ENCODE measurements at regions not wholly inside any gene's neighbourhood (a gene's known extent, or its start where the extent isn't known, plus 50 kb on each side); places are given as distances from the start of the nearest gene placed in this dataset.

DNA sequence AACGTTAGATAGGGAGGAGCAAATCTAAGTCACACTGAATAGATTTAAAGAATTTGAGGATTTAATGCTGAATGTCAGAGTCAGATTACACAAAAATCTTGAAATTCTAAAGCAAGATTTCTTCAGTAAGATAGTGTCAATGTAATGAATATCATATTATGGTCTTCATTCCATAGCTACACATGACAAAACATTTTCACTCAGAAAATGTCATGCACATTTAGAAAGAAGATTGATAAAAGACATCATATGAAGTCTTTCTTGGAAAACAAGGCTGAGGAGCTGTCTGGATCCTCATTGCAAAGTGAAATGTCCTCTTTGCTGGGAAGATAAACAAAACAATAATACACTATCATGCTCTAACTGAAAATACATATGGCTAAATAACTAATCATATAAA is 1006.9 kb downstream of the PCDH7 start:
- TF ChIP-seq ARNTL (CRISPR knock-in tag; IDR thresholded peaks at IDR 0.05; ENCODE audit: borderline replicate concordance, low read depth) (no peak), ESRRG (CRISPR knock-in tag; IDR thresholded peaks at IDR 0.05) (no peak), TOX (CRISPR knock-in tag; IDR thresholded peaks at IDR 0.05; ENCODE audit: borderline replicate concordance) (no peak), CSDC2 (CRISPR knock-in tag; IDR thresholded peaks at IDR 0.05) (no peak), ISL1 (CRISPR knock-in tag; IDR thresholded peaks at IDR 0.05) (no peak), BACH2 (CRISPR knock-in tag; IDR thresholded peaks at IDR 0.05; ENCODE audit: borderline replicate concordance) (no peak), PPARA (CRISPR knock-in tag; IDR thresholded peaks at IDR 0.05; ENCODE audit: borderline replicate concordance) (no peak), OSR1 (CRISPR knock-in tag; IDR thresholded peaks at IDR 0.05) (no peak), GLIS3 (CRISPR knock-in tag; IDR thresholded peaks at IDR 0.05) (no peak), ZNF565 (CRISPR knock-in tag; conservative IDR thresholded peaks at IDR 0.05; ENCODE audit: low read depth) (no peak), ZC3H10 (CRISPR knock-in tag; IDR thresholded peaks at IDR 0.05) (no peak), ZNF8 (CRISPR knock-in tag; IDR thresholded peaks at IDR 0.05) (no peak), ZFP30 (CRISPR knock-in tag; IDR thresholded peaks at IDR 0.05) (no peak)
- TF ChIP-seq, protein P1, sequence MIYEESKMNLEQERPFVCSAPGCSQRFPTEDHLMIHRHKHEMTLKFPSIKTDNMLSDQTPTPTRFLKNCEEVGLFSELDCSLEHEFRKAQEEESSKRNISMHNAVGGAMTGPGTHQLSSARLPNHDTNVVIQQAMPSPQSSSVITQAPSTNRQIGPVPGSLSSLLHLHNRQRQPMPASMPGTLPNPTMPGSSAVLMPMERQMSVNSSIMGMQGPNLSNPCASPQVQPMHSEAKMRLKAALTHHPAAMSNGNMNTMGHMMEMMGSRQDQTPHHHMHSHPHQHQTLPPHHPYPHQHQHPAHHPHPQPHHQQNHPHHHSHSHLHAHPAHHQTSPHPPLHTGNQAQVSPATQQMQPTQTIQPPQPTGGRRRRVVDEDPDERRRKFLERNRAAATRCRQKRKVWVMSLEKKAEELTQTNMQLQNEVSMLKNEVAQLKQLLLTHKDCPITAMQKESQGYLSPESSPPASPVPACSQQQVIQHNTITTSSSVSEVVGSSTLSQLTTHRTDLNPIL (CRISPR knock-in tag; IDR thresholded peaks at IDR 0.05; ENCODE audit: low read depth): no peak
- TF ChIP-seq, protein P2, sequence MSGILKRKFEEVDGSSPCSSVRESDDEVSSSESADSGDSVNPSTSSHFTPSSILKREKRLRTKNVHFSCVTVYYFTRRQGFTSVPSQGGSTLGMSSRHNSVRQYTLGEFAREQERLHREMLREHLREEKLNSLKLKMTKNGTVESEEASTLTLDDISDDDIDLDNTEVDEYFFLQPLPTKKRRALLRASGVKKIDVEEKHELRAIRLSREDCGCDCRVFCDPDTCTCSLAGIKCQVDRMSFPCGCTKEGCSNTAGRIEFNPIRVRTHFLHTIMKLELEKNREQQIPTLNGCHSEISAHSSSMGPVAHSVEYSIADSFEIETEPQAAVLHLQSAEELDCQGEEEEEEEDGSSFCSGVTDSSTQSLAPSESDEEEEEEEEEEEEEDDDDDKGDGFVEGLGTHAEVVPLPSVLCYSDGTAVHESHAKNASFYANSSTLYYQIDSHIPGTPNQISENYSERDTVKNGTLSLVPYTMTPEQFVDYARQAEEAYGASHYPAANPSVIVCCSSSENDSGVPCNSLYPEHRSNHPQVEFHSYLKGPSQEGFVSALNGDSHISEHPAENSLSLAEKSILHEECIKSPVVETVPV (CRISPR knock-in tag; IDR thresholded peaks at IDR 0.05): no peak
- TF ChIP-seq, protein P3, sequence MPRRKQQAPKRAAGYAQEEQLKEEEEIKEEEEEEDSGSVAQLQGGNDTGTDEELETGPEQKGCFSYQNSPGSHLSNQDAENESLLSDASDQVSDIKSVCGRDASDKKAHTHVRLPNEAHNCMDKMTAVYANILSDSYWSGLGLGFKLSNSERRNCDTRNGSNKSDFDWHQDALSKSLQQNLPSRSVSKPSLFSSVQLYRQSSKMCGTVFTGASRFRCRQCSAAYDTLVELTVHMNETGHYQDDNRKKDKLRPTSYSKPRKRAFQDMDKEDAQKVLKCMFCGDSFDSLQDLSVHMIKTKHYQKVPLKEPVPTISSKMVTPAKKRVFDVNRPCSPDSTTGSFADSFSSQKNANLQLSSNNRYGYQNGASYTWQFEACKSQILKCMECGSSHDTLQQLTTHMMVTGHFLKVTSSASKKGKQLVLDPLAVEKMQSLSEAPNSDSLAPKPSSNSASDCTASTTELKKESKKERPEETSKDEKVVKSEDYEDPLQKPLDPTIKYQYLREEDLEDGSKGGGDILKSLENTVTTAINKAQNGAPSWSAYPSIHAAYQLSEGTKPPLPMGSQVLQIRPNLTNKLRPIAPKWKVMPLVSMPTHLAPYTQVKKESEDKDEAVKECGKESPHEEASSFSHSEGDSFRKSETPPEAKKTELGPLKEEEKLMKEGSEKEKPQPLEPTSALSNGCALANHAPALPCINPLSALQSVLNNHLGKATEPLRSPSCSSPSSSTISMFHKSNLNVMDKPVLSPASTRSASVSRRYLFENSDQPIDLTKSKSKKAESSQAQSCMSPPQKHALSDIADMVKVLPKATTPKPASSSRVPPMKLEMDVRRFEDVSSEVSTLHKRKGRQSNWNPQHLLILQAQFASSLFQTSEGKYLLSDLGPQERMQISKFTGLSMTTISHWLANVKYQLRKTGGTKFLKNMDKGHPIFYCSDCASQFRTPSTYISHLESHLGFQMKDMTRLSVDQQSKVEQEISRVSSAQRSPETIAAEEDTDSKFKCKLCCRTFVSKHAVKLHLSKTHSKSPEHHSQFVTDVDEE (CRISPR knock-in tag; IDR thresholded peaks at IDR 0.05): no peak
- TF ChIP-seq, protein P4, sequence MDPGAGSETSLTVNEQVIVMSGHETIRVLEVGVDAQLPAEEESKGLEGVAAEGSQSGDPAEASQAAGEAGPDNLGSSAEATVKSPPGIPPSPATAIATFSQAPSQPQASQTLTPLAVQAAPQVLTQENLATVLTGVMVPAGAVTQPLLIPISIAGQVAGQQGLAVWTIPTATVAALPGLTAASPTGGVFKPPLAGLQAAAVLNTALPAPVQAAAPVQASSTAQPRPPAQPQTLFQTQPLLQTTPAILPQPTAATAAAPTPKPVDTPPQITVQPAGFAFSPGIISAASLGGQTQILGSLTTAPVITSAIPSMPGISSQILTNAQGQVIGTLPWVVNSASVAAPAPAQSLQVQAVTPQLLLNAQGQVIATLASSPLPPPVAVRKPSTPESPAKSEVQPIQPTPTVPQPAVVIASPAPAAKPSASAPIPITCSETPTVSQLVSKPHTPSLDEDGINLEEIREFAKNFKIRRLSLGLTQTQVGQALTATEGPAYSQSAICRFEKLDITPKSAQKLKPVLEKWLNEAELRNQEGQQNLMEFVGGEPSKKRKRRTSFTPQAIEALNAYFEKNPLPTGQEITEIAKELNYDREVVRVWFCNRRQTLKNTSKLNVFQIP (CRISPR knock-in tag; IDR thresholded peaks at IDR 0.05; ENCODE audit: borderline replicate concordance, low read depth): no peak
- TF ChIP-seq, protein P5, sequence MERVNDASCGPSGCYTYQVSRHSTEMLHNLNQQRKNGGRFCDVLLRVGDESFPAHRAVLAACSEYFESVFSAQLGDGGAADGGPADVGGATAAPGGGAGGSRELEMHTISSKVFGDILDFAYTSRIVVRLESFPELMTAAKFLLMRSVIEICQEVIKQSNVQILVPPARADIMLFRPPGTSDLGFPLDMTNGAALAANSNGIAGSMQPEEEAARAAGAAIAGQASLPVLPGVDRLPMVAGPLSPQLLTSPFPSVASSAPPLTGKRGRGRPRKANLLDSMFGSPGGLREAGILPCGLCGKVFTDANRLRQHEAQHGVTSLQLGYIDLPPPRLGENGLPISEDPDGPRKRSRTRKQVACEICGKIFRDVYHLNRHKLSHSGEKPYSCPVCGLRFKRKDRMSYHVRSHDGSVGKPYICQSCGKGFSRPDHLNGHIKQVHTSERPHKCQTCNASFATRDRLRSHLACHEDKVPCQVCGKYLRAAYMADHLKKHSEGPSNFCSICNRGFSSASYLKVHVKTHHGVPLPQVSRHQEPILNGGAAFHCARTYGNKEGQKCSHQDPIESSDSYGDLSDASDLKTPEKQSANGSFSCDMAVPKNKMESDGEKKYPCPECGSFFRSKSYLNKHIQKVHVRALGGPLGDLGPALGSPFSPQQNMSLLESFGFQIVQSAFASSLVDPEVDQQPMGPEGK (CRISPR knock-in tag; IDR thresholded peaks at IDR 0.05; ENCODE audit: borderline replicate concordance): no peak
- no peak for ATAC-seq

DNA sequence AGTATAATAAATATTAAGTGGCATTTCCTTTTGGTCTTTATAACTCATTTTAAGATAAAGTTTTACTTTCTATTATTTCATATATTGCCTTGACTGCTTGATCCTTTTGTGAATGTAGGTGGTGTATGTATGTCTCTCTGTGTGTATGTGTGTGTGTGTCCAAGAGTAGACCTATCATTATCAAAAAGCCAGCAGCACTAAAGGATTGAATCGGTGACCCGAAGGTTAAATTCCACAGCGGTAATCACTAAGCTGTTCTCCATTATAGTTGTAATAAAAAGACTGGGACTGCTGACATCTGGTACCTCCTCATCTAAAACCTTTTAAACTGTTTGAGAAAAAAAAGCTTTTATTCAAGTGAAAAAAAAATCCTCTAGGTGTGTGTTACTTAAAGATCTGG is 1014.8 kb downstream of the PCDH7 start:
- ATAC-seq: no peak
- TF ChIP-seq ESRRG (CRISPR knock-in tag; IDR thresholded peaks at IDR 0.05): no peak
- no peak for TF ChIP-seq ZNF70 (CRISPR knock-in tag; IDR thresholded peaks at IDR 0.05)
- no peak for TF ChIP-seq ARNTL (CRISPR knock-in tag; IDR thresholded peaks at IDR 0.05; ENCODE audit: borderline replicate concordance, low read depth)
- TF ChIP-seq TCF4 (CRISPR knock-in tag; IDR thresholded peaks at IDR 0.05; ENCODE audit: borderline replicate concordance): no peak
- TF ChIP-seq, protein P5 (CRISPR knock-in tag; IDR thresholded peaks at IDR 0.05; ENCODE audit: borderline replicate concordance): no peak
- no peak for TF ChIP-seq ZNF565 (CRISPR knock-in tag; conservative IDR thresholded peaks at IDR 0.05; ENCODE audit: low read depth)
- TF ChIP-seq ISL1 (CRISPR knock-in tag; IDR thresholded peaks at IDR 0.05): no peak
- no peak for TF ChIP-seq PPARA (CRISPR knock-in tag; IDR thresholded peaks at IDR 0.05; ENCODE audit: borderline replicate concordance)
- no peak for TF ChIP-seq CSDC2 (CRISPR knock-in tag; IDR thresholded peaks at IDR 0.05)
- TF ChIP-seq BACH2 (CRISPR knock-in tag; IDR thresholded peaks at IDR 0.05; ENCODE audit: borderline replicate concordance): no peak
- TF ChIP-seq, protein P3 (CRISPR knock-in tag; IDR thresholded peaks at IDR 0.05): no peak
- TF ChIP-seq, protein P4 (CRISPR knock-in tag; IDR thresholded peaks at IDR 0.05; ENCODE audit: borderline replicate concordance, low read depth): no peak
- no peak for TF ChIP-seq GLIS3 (CRISPR knock-in tag; IDR thresholded peaks at IDR 0.05)
- TF ChIP-seq ZFP3 (CRISPR knock-in tag; IDR thresholded peaks at IDR 0.05): no peak
- TF ChIP-seq TOX (CRISPR knock-in tag; IDR thresholded peaks at IDR 0.05; ENCODE audit: borderline replicate concordance): no peak
- TF ChIP-seq SNAI2 (CRISPR knock-in tag; IDR thresholded peaks at IDR 0.05): no peak
- no peak for TF ChIP-seq ZFP30 (CRISPR knock-in tag; IDR thresholded peaks at IDR 0.05)

Data from SK-N-SH treated with all-trans-retinoic acid at 6 μM for 48 hours (cell line).